HG03342 (cell line): ENCODE measurements at regions not wholly inside any gene's neighbourhood (a gene's known extent, or its start where the extent isn't known, plus 50 kb on each side); places are given as distances from the start of the nearest gene placed in this dataset.
"Not testable (repeated sequence)": the region's sequence is repeated elsewhere in the genome, so short reads cannot be mapped to it uniquely, and the experiment has no call there.

Experiments
- ATAC-seq: cut with Tn5 transposase; IDR thresholded peaks from one replicate; pipeline ENCODE4 v1.9.1; 2021; ENCODE audit warnings: mild to moderate bottlenecking, moderate library complexity; ENCODE audit not compliant: unreplicated experiment

GRCh38 chr12:83960767-83961166 is 951.8 kb downstream of the SLC6A15 start:
- ATAC-seq: no peak

GRCh38 chr12:83958997-83959396 is 953.6 kb downstream of the SLC6A15 start:
- ATAC-seq: no peak

- ATAC-seq: no peak
These were observed 957.5 kb downstream of the SLC6A15 start for GRCh38 chr12:83954956-83955601.

DNA sequence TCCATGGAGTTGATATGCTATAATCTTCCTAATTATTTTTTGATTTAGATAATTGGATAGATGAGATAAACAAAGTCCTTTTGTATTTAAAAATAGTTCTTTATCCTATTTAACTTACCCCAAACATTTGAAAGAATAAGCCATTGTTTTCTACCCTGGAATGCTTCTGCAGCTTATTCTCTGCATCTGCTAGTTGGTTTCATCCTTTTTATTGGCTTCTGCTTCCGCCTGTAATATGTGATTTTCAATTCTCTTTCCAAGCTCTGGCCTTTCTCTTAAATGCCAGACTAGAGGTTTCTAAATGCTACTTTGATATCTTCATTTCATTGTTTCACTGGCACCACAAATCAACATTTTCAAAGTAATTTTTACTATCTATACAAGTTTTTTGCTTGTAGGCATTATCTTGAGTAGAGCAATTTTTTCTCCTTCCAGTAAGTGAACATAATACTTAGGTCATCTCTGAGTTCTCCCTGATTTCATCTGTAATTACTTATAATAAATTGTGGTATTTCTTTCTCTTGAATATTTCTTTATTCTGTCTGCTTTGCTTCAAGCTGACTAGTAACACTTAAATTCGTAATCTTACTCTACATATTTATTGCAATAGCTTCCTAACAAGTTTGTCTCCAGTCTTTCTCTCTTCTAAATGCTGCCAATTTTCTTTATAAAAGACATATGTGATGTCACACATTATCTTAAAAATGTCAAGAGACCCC is 958.4 kb downstream of the SLC6A15 start:
- no peak for ATAC-seq

GRCh38 chr12:83945871-83946270 is 966.7 kb downstream of the SLC6A15 start:
- ATAC-seq: no peak

DNA sequence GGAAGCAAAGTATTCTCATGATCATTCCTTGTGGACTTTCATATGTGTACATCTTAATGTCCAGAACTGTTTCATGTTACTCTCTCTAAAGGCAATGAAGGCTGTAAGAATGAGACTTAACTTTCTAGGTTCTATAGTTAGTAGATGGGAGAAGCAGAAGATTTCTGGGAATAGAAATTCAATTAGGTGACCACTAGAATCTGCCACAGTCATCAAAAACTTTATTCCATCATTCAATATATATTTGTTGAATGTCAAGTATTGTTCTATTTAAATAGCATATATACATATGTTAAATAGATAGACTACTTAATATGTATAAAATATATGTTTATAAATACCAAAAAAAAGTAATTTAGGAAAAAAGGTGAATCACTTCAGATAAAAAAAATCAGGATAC is 972.9 kb downstream of the SLC6A15 start:
- no peak for ATAC-seq

GRCh38 chr12:83933615-83934014 is 979.0 kb downstream of the SLC6A15 start:
- no peak for ATAC-seq

DNA sequence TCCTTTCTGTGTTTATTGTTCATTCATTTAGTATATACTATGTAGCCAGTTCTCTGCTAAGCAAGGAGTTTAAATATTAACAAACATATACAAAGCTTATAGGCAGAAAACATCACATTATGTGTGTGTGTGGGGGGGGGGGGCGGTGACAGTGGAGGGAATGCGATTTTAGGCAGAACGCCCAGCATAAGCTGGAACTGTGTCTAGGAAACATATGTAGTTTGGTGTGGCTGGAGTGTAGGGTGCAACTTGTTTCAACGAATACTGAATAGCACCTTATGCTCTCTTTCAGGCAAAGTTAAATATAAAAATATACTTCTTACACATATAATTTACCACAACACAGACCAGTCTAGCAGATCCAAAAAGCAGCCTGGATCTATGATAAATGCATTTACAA is 980.6 kb downstream of the SLC6A15 start:
- ATAC-seq: no peak

DNA sequence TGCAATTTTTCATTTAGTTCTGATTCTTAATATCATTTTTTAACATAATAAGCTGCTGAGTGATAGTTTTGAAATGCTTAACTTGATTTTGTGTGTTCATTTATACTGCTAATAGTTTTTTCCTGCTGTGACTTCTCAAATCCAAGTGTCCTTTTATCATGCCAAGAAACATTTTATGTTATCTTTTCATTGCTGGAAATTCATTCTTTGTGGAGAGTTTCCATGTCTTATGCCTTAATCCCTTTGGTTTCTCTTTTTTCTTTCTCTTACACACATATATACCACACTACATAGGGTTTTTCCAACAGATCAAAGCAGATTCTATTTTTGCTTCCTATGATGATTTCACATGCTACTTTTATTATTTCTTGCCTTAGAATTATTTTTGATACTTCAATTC is 981.1 kb downstream of the SLC6A15 start:
- ATAC-seq: no peak

DNA sequence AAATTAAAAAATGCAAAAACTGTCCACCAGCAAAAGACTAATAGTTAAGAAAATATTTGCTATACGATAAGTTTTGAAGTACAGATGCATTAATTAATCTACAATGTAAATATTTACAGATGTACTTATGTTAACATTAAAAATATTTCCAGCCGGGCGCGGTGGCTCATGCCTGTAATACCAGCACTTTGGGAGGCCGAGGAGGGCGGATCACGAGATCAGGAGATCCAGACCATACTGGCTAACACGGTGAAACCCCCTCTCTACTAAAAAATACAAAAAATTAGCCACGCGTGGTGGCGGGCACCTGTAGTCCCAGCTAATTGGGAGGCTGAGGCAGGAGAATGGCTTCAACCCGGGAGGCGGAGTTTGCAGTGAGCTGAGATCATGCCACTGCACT is 982.8 kb downstream of the SLC6A15 start:
- ATAC-seq: not testable (repeated sequence)

DNA sequence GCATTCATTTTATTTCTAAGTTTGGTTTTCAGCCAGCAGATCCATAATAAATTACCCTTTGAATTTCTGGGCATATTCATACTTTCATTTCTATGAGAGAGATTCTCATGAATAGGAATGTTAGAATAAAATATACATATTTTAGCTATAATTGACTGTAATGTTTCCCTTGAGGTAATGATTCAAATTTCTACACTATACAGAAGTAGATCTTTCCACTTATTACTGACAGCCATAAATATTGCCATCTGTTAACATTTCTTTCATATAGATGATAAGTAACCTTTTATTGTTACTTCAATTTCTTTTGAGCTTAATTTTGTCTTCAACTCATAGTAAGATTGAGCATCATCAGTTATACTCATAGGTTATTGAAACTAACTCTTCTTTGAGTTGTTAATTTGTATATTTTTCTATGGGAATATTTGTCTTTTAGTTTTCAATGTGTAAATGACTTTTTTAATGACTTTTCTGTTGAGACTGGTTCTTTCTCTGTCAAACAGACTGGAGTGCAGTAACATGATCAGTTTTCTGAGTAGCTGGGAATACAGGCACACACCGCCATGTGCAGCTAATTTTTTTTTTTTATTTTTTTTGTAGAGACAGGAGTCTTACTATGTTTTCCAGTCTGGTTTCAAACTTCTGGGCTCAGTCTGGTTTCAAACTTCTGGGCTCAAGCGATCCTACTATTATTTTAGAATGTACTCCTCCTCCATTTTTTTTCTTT is 991.6 kb downstream of the SLC6A15 start:
- no peak for ATAC-seq

- no peak for ATAC-seq
These were observed 993.5 kb downstream of the SLC6A15 start for GRCh38 chr12:83919081-83919480.

DNA sequence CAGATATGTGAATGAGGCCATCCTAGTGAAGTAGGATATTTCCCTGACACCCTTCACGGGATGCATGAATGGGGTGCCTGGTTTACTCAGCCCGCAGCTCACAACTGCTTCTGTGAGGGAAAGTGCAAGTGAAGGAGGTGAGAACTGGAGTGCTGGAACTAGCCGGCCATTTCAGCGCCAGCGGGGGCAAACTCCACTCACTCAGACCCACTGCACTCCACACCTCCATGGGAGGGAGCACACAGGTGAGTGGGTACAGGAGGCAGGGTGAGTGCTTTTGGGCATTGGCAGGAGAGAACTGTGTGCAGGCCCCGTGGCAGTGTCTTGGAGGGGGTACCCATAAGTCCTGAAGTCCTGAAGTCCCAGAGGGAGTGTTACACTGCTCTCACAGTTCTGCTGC is 1008.4 kb downstream of the SLC6A15 start:
- no peak for ATAC-seq

GRCh38 chr12:83896416-83896815 is 1016.2 kb downstream of the SLC6A15 start:
- no peak for ATAC-seq

DNA sequence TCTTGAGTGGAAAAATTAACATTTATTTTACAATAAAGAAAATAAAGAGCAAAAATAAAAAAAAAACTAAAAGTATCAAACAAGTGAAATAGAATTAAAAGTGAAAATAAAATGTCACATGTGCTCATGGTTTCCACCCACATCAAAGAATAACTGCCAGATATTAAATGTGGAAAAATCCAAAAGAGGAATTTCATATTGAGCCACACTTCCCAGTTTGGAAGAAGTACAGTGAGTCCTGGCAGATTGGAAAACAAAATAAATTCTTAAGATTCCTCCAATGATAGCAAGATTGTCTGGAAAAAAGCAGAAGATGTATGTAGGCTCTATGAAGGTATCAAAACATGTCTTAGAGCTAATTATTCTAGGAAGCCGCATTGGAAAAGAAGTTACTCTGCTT is 1019.5 kb downstream of the SLC6A15 start:
- ATAC-seq: no peak

DNA sequence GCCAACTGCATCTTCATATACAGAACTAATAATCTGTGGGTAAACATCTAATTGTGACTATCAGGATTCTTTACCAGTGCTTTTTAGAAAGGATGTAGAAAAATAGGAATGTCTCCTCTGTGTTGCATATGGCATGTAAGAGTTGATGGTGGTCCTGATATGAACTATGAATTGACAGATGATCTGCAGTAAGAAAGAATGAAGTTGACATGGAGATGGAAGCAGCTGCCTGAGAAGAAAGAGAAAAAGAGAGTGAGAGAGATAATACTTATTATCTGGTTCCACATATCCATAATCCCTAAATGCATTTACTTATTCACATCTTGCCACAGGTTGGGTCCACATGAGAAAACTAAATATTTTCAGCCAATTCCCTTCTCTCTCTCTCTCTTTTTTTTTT is 1022.9 kb downstream of the SLC6A15 start:
- ATAC-seq: no peak

DNA sequence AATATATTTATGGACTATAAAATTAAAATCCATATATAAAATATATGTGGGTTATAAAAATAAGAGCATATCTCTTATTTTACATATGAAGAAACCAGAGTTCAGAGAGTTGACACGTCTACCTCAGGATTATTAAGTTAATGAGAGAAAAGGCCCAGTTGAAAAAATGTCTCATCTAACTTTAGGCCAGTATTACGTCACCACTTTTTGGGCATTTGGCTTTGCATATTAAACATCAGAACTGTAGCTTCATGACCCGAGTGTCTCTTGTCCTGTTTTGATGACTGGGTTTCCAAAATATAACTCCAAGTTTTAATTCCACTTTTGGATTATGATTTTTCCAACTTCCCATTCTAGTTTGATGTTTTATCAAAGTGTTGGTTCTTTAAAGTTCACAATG is 1026.1 kb downstream of the SLC6A15 start:
- no peak for ATAC-seq

DNA sequence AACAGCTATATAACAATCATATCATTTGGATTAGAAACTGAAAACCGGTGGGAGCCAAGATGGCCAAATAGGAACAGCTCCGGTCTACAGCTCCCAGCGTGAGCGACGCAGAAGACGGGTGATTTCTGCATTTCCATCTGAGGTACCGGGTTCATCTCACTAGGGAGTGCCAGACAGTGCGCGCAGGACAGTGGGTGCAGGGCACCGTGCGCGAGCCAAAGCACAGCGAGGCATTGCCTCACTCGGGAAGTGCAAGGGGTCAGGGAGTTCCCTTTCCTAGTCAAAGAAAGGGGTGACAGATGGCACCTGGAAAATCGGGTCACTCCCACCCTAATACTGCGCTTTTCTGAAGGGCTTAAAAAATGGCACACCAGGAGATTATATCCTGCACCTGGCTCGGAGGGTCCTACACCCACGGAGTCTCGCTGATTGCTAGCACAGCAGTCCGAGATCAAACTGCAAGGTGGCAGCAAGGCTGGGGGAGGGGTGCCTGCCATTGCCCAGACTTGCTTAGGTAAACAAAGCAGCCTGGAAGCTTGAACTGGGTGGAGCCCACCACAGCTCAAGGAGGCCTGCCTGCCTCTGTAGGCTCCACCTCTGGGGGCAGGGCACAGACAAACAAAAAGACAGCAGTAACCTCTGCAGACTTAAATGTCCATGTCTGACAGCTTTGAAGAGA is 1041.5 kb downstream of the SLC6A15 start:
- not testable (repeated sequence) for ATAC-seq

GRCh38 chr12:83866477-83866876 is 1046.1 kb downstream of the SLC6A15 start:
- no peak for ATAC-seq

GRCh38 chr12:83865431-83865830 is 1047.2 kb downstream of the SLC6A15 start:
- ATAC-seq: no peak

DNA sequence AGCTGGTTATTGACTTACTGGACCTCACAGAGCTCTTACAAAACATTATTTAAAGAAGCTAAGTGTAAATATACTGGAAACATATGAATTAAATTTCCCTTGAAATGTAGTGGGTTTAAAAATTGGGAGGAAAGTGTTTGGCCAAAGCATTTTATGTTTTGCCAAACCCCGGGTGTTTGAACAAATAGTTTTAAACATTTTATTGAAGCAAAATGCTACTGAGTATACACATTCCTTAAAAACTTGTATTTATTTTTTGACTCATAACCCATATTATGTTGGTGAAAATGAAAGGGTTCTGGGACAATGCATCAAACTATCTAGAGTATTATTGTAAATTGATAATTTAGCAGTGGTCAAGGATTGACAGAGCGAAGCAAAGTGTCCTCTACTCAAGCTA is 1048.5 kb downstream of the SLC6A15 start:
- ATAC-seq: no peak

DNA sequence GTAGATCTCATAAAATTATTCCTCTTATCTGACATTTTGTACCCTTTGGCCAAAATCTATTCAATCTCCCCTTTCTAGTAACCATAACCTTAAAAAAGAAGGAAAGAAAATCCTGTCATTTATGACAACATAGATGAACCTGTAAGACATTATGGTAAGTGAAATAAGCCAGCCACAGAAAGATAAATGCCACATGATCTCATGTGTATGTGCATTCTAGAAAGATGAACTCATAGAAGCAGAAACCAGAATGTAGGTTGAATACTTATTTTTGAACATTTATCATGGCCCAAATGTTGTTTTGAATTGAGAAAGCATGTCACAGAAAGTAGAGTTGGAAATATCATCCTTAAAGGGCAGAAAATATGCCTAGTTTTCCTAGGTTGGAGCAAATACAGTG is 1053.6 kb downstream of the SLC6A15 start:
- ATAC-seq: no peak
